PFSK-1 (cell line): ENCODE measurements at regions not wholly inside any gene's neighbourhood (a gene's known extent, or its start where the extent isn't known, plus 50 kb on each side); places are given as distances from the start of the nearest gene placed in this dataset.

Experiments used
- POLR2AphosphoS5 ChIP-seq: IDR thresholded peaks from 2 replicates; pipeline ENCODE4 v1.6.1; 2012; ENCODE audit warnings: low read depth, mild to moderate bottlenecking, control low read depth, low read length, moderate library complexity
- REST ChIP-seq, 2 experiments: IDR thresholded peaks; 2 replicates each; pipeline versions ENCODE4 v1.6.1 to v1.8.0; 2011 to 2012; ENCODE audit warnings: low read depth in 2 of 2, low read length in 2 of 2, control low read depth in 1 of 2, inconsistent platforms in 1 of 2, mild to moderate bottlenecking in 1 of 2, moderate library complexity in 1 of 2; ENCODE audit not compliant: insufficient read depth in 1 of 2

- TF ChIP-seq POLR2AphosphoS5 = no peak
- TF ChIP-seq REST (IDR thresholded peaks at IDR 0.05; ENCODE audit: insufficient read depth in 1 of 2, low read depth in 2 of 2, low read length in 2 of 2) = no peak
Measured at GRCh38 chr5:116861666-116862065, 287.0 kb upstream of the SEMA6A start.
